ENCODE measurements at regions not wholly inside any gene's neighbourhood (a gene's known extent, or its start where the extent isn't known, plus 50 kb on each side); places are given as distances from the start of the nearest gene placed in this dataset.

GRCh38 chr14:80037349-80037748 lies 174.0 kb downstream of the DIO2 start:
- TF ChIP-seq CTCF (IDR thresholded peaks at IDR 0.05) (no peak), POLR2A (IDR thresholded peaks at IDR 0.05) (no peak)

All from body of pancreas (tissue), 4 donors.